OCI-LY3 (cell line): ENCODE measurements at regions not wholly inside any gene's neighbourhood (a gene's known extent, or its start where the extent isn't known, plus 50 kb on each side); places are given as distances from the start of the nearest gene placed in this dataset.
"Not testable (repeated sequence)": the region's sequence is repeated elsewhere in the genome, so short reads cannot be mapped to it uniquely, and the experiment has no call there.

Experiments used
- H2AFZ ChIP-seq: fragments of 200-600, 300-600 bp; shearing (Covaris generic); 2 replicates; pipeline ENCODE4 v1.6.0; 2014; ENCODE audit warnings: antibody characterized with exemption, low read depth, low read length
- H3K27ac ChIP-seq: fragments of 200-600, 300-600 bp; sonication (generic); 2 replicates; pipeline ENCODE4 v1.5.1; 2014; ENCODE audit warnings: mild to moderate bottlenecking, low read length, moderate library complexity, mixed read lengths
- H3K27me3 ChIP-seq: fragments of 200-600, 300-600 bp; sonication (generic); 2 replicates; pipeline ENCODE4 v1.6.1; 2014; ENCODE audit warnings: low read depth, low read length, mixed read lengths
- H3K36me3 ChIP-seq: fragments of 200-600, 300-600 bp; sonication (generic); replicated peaks from 2 replicates; pipeline ENCODE3; 2014; ENCODE audit warnings: low read depth, low read length, mixed read lengths
- H3K4me1 ChIP-seq: fragments of 300-600, 200-600 bp; sonication (generic); 2 replicates; pipeline ENCODE4 v1.6.1; 2014; ENCODE audit warnings: low read length, mixed read lengths
- H3K4me2 ChIP-seq: fragments of 200-600, 300-600 bp; sonication (generic); 2 replicates; pipeline ENCODE4 v1.6.1; 2014; ENCODE audit warnings: low read length, mixed read lengths
- H3K4me3 ChIP-seq: fragments of 300-600, 200-600 bp; sonication (generic); 2 replicates; pipeline ENCODE4 v1.5.1; 2014; ENCODE audit warnings: antibody characterized with exemption, mild to moderate bottlenecking, low read length, moderate library complexity
- H3K79me2 ChIP-seq: fragments of 300-600, 200-600 bp; shearing (Covaris generic); 2 replicates; pipeline ENCODE4 v1.6.1; 2014; ENCODE audit warnings: mild to moderate bottlenecking, low read length, mixed read lengths
- H3K9ac ChIP-seq: fragments of 300-600, 200-600 bp; shearing (Covaris generic); 2 replicates; pipeline ENCODE4 v1.6.0; 2014; ENCODE audit warnings: mild to moderate bottlenecking, low read length, moderate library complexity
- H3K9me3 ChIP-seq: fragments of 200-600, 300-600 bp; shearing (Covaris generic); 2 replicates; pipeline ENCODE4 v1.6.1; 2014; ENCODE audit warnings: low read length, mixed read lengths; ENCODE audit not compliant: insufficient read depth
- H4K20me1 ChIP-seq: fragments of 200-600, 300-600 bp; sonication (generic); 2 replicates; pipeline ENCODE4 v1.6.1; 2016; ENCODE audit warnings: low read length, mixed read lengths; ENCODE audit not compliant: insufficient read depth
- EZH2phosphoT487 ChIP-seq: fragments of 200-600 bp; shearing (Covaris generic); IDR thresholded peaks from 2 replicates; pipeline ENCODE4 v1.6.1; 2018; ENCODE audit warnings: antibody characterized with exemption, mixed run types, low read depth
- TF ChIP-seq, protein P1 (sequence below): fragments of 200-600, 300-600 bp; sonication (generic); IDR thresholded peaks from 2 replicates; pipeline ENCODE4 v1.5.1; 2014; ENCODE audit warnings: antibody characterized with exemption, low read length, low read depth

DNA sequence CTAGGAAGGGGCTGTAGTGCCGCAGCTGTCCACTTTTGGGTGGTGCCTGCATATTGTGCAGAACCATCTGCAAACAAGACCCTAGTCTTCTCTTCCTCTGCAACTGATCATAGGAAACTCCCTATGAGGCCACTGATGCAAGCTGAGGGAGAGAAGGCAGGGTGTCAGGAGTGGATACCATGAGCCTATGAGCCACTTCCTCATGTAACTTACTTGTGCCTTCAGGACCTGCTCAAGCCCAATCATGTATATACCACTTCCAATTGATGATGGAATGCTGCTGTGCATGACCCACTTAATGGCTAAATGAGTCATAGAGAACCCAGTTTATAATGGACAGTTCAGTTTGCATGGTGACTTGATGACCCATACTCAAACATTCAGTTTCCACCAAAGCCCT is 107.9 kb downstream of the ALG10B start:
- TF ChIP-seq, protein P1, sequence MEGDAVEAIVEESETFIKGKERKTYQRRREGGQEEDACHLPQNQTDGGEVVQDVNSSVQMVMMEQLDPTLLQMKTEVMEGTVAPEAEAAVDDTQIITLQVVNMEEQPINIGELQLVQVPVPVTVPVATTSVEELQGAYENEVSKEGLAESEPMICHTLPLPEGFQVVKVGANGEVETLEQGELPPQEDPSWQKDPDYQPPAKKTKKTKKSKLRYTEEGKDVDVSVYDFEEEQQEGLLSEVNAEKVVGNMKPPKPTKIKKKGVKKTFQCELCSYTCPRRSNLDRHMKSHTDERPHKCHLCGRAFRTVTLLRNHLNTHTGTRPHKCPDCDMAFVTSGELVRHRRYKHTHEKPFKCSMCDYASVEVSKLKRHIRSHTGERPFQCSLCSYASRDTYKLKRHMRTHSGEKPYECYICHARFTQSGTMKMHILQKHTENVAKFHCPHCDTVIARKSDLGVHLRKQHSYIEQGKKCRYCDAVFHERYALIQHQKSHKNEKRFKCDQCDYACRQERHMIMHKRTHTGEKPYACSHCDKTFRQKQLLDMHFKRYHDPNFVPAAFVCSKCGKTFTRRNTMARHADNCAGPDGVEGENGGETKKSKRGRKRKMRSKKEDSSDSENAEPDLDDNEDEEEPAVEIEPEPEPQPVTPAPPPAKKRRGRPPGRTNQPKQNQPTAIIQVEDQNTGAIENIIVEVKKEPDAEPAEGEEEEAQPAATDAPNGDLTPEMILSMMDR = no peak
- TF ChIP-seq EZH2phosphoT487 = no peak
- H3K36me3 ChIP-seq = no peaks in the 10 kb centered on the region
- H3K4me1 ChIP-seq = no peaks in the 10 kb centered on the region
- no peak overlapping the region for H2AFZ ChIP-seq
- H3K27ac ChIP-seq = no peak overlapping the region
- H3K9me3 ChIP-seq = no peaks in the 10 kb centered on the region
- H3K27me3 ChIP-seq = no peaks in the 10 kb centered on the region
- no peak overlapping the region for H3K9ac ChIP-seq
- H4K20me1 ChIP-seq = no peaks in the 10 kb centered on the region
- H3K79me2 ChIP-seq = no peaks in the 10 kb centered on the region
- H3K4me2 ChIP-seq = no peak overlapping the region
- H3K4me3 ChIP-seq = no peak overlapping the region

DNA sequence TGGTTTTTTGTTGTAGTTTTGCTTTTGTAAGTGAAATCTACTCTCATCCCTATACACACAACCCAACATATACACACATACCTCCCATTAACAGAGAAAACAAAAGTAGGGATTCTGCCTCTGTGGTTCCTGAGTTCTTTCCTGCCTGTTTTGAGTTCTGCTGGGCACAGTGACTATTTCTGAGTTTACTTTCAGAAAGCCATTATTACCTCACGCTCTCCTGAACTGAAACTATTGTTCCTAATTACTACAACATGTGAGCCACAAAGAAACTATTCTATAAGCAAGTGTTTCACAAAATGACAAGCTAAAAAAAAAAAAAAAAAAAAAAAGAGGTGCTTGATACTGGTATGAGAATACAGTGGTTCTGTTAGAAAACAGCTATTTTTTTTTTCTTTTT is 110.9 kb downstream of the ALG10B start:
- H3K9ac ChIP-seq = no peak overlapping the region
- H3K36me3 ChIP-seq = no peaks in the 10 kb centered on the region
- no peak for TF ChIP-seq EZH2phosphoT487
- TF ChIP-seq, protein P1 = no peak
- no peaks in the 10 kb centered on the region for H3K79me2 ChIP-seq
- H3K4me1 ChIP-seq = no peaks in the 10 kb centered on the region
- no peaks in the 10 kb centered on the region for H3K27me3 ChIP-seq
- no peak overlapping the region for H2AFZ ChIP-seq
- H3K9me3 ChIP-seq = no peaks in the 10 kb centered on the region
- no peak overlapping the region for H3K4me3 ChIP-seq
- H4K20me1 ChIP-seq = no peaks in the 10 kb centered on the region
- no peak overlapping the region for H3K27ac ChIP-seq
- no peak overlapping the region for H3K4me2 ChIP-seq

DNA sequence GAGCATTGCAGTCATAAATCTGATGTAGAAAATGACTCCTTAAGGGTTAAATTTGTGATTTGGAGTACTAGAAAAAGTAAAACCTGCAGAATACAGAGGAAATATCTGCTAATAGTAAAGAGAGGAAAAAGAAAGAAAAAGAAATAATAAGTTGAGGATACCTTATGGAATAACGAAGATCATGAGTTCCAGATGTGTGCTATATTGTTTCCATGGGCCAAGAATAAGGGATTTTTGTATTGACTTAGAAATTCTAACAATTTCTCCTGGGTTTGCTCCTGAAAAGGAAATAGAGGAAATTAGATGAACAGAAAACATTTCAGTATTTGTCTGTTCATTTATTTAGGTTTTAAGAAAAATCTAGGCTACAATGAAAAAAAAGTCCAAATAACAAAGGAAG is 115.3 kb downstream of the ALG10B start:
- Histone ChIP-seq H3K36me3 (no peaks in the 10 kb centered on the region), H3K4me3 (no peak overlapping the region), H3K9me3 (no peaks in the 10 kb centered on the region), H3K79me2 (no peaks in the 10 kb centered on the region), H3K4me2 (no peak overlapping the region), H3K27me3 (no peaks in the 10 kb centered on the region), H3K9ac (no peak overlapping the region), H3K27ac (no peak overlapping the region), H3K4me1 (no peaks in the 10 kb centered on the region), H2AFZ (no peak overlapping the region), H4K20me1 (no peaks in the 10 kb centered on the region)
- TF ChIP-seq EZH2phosphoT487 = no peak
- TF ChIP-seq, protein P1 = no peak

DNA sequence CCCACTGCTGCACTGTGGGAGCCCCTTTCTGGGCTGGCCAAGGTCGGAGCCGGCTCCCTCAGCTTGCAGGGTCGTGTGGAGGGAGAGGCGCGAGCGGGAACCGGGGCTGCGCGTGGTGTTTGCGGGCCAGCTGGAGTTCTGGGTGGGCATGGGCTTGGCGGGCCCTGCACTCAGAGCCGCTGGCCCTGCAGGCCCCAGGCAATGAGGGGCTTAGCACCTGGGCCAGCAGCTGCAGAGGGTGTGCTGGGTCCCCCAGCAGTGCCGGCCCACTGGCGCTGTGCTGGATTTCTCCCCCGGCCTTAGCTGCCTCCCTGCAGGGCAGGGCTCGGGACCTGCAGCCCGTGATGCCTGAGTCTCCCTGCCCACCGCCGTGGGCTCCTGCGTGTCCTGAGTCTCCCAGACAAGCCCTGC is 125.3 kb downstream of the ALG10B start:
- H3K36me3 ChIP-seq = not testable (repeated sequence)

DNA sequence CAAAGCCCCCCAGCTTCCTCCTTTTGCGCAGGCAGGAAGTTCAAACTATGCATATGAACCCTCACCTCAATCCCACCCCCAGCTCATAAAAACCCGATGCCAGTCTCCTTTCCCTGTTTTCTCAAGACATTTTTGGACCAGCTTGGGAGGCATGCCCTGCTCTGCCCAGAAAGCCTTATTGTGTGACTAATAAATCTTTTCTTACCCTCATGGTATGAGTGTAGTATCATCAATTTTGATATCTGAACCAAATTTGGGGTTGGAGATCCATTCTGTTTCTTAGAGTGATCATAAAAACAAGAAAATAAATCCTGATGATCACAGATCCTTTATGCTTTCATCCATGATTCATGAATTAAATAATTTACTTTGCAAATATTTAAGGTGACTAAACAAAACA is 128.5 kb downstream of the ALG10B start:
- no peak overlapping the region for H3K4me3 ChIP-seq

More for the DNA sequence above, 125.3 kb downstream of the ALG10B start:
- not testable (repeated sequence) for H3K27ac ChIP-seq, H3K9me3 ChIP-seq, H3K9ac ChIP-seq, H4K20me1 ChIP-seq, H3K4me2 ChIP-seq, H3K4me3 ChIP-seq, H2AFZ ChIP-seq, H3K79me2 ChIP-seq, H3K27me3 ChIP-seq, H3K4me1 ChIP-seq

More for the DNA sequence above, 128.5 kb downstream of the ALG10B start:
- Histone ChIP-seq H3K79me2 (no peaks in the 10 kb centered on the region), H3K4me2 (no peak overlapping the region), H3K9me3 (no peaks in the 10 kb centered on the region), H3K36me3 (no peaks in the 10 kb centered on the region), H3K27ac (no peak overlapping the region), H3K4me1 (no peaks in the 10 kb centered on the region), H3K27me3 (no peaks in the 10 kb centered on the region), H3K9ac (no peak overlapping the region), H2AFZ (no peak overlapping the region), H4K20me1 (no peaks in the 10 kb centered on the region)
- TF ChIP-seq, protein P1 = no peak
- no peak for TF ChIP-seq EZH2phosphoT487
